GM23248 (cell line): ENCODE measurements at regions not wholly inside any gene's neighbourhood (a gene's known extent, or its start where the extent isn't known, plus 50 kb on each side); places are given as distances from the start of the nearest gene placed in this dataset.

Experiments used
- DNase-seq: peaks from one replicate; pipeline ENCODE4 v3.0.0-alpha.2; 2015
- H2AFZ ChIP-seq: fragments of 200-600 bp; sonication (generic); 2 replicates; pipeline ENCODE4 v1.6.1; 2016; ENCODE audit warnings: antibody characterized with exemption
- H3F3A ChIP-seq: fragments of 200-600 bp; sonication (generic); 2 replicates; pipeline ENCODE4 v1.6.1; 2016; ENCODE audit warnings: mild to moderate bottlenecking, antibody characterized with exemption, mixed run types; ENCODE audit not compliant: insufficient read depth
- H3K27ac ChIP-seq: fragments of 200-600 bp; sonication (generic); 2 replicates; pipeline ENCODE4 v1.5.1; 2016; ENCODE audit warnings: mild to moderate bottlenecking
- H3K27me3 ChIP-seq: fragments of 200-600 bp; sonication (generic); replicated peaks from 2 replicates; pipeline ENCODE4 v1.6.1; 2016; ENCODE audit warnings: mild to moderate bottlenecking; ENCODE audit not compliant: insufficient read depth
- H3K36me3 ChIP-seq: fragments of 200-600 bp; sonication (generic); 2 replicates; pipeline ENCODE4 v1.6.1; 2016; ENCODE audit warnings: low read depth, mild to moderate bottlenecking
- H3K4me1 ChIP-seq: fragments of 200-600 bp; sonication (generic); 2 replicates; pipeline ENCODE4 v1.6.1; 2016; ENCODE audit warnings: mild to moderate bottlenecking; ENCODE audit not compliant: insufficient read depth
- H3K4me2 ChIP-seq: fragments of 200-600 bp; sonication (generic); one replicate; pipeline ENCODE4 v1.6.1; 2016; ENCODE audit warnings: mild to moderate bottlenecking; ENCODE audit not compliant: unreplicated experiment
- H3K4me3 ChIP-seq: fragments of 200-600 bp; sonication (generic); 2 replicates; pipeline ENCODE4 v1.5.1; 2016; ENCODE audit warnings: mild to moderate bottlenecking
- H3K79me2 ChIP-seq: fragments of 200-600 bp; sonication (generic); 2 replicates; pipeline ENCODE4 v1.6.1; 2016; ENCODE audit warnings: mild to moderate bottlenecking; ENCODE audit not compliant: insufficient read depth
- H3K9ac ChIP-seq: fragments of 200-600 bp; sonication (generic); 2 replicates; pipeline ENCODE4 v1.6.1; 2016; ENCODE audit warnings: mild to moderate bottlenecking
- H3K9me2 ChIP-seq: fragments of 200-600 bp; sonication (generic); 2 replicates; pipeline ENCODE4 v1.6.1; 2016; ENCODE audit warnings: mixed run types, mild to moderate bottlenecking, moderate library complexity; ENCODE audit not compliant: insufficient read depth
- H3K9me3 ChIP-seq: fragments of 200-600 bp; sonication (generic); one replicate; pipeline ENCODE4 v1.6.1; 2017; ENCODE audit warnings: low read depth
- H4K20me1 ChIP-seq: fragments of 200-600 bp; sonication (generic); 2 replicates; pipeline ENCODE4 v1.6.0; 2016; ENCODE audit not compliant: insufficient read depth
- EZH2 ChIP-seq: fragments of 200-600 bp; sonication (generic); IDR thresholded peaks from 2 replicates; pipeline ENCODE4 v1.6.1; 2018; ENCODE audit warnings: antibody characterized with exemption, mild to moderate bottlenecking; ENCODE audit not compliant: insufficient read depth, poor library complexity, severe bottlenecking
- EZH2phosphoT487 ChIP-seq: fragments of 200-600 bp; sonication (generic); IDR thresholded peaks from 2 replicates; pipeline ENCODE4 v1.6.1; 2018; ENCODE audit warnings: antibody characterized with exemption, moderate library complexity, mild to moderate bottlenecking, low read depth; ENCODE audit not compliant: insufficient read depth
- WGBS, 2 experiments: methylation state at CpG; one replicate each; pipeline ENCODE4 v1.1.6; 2015 to 2017; ENCODE audit warnings: low lambda C conversion rate in 2 of 2, low coverage in 1 of 2; ENCODE audit errors: missing lambda C conversion rate in 2 of 2; 5-methylcytosine and 5-hydroxymethylcytosine counted together
- in situ Hi-C: fragments of 300-500 bp; cut with MboI; formaldehyde crosslinking; loops from 2 replicates; pipeline ENCODE4 v1.15.0; 2020

GRCh38 chr2:16082276-16082675 lies 141.9 kb downstream of the MYCN start:
- in situ Hi-C loops, result no loop called here
- TF ChIP-seq EZH2 (no peak), EZH2phosphoT487 (no peak)
- Histone ChIP-seq H3K4me3 (no peak overlapping the region), H4K20me1 (no peaks in the 10 kb centered on the region), H3K79me2 (no peaks in the 10 kb centered on the region), H3K9me3 (no peaks in the 10 kb centered on the region), H3K27ac (no peak overlapping the region), H2AFZ (no peak overlapping the region), H3K4me1 (no peaks in the 10 kb centered on the region), H3K4me2 (no peak overlapping the region), H3K36me3 (no peaks in the 10 kb centered on the region), H3K9me2 (no peaks in the 10 kb centered on the region), H3F3A (no peaks in the 10 kb centered on the region), H3K27me3 (no peaks in the 10 kb centered on the region), H3K9ac (no peak overlapping the region)
- no peak for DNase-seq
- WGBS, 2 experiments, result 5 to 30% methylated on average over 1 of the region's 1 CpG

GRCh38 chr2:16081316-16082200 lies 141.2 kb downstream of the MYCN start:
- Histone ChIP-seq H3K27me3 (no peaks in the 10 kb centered on the region), H3K36me3 (no peaks in the 10 kb centered on the region), H4K20me1 (no peaks in the 10 kb centered on the region), H3F3A (no peaks in the 10 kb centered on the region), H2AFZ (no peak overlapping the region), H3K9ac (no peak overlapping the region), H3K4me3 (no peak overlapping the region), H3K4me2 (no peak overlapping the region), H3K9me3 (no peaks in the 10 kb centered on the region), H3K4me1 (no peaks in the 10 kb centered on the region), H3K79me2 (no peaks in the 10 kb centered on the region), H3K27ac (no peak overlapping the region), H3K9me2 (no peaks in the 10 kb centered on the region)
- in situ Hi-C loops, result no loop called here
- TF ChIP-seq EZH2 (no peak), EZH2phosphoT487 (no peak)
- 24 to 28% methylated on average over 7 of the region's 7 CpGs for WGBS, 2 experiments
- DNase-seq, result no peak

GRCh38 chr2:16080516-16080915 lies 140.2 kb downstream of the MYCN start:
- Histone ChIP-seq H3K36me3 (no peaks in the 10 kb centered on the region), H3K4me3 (no peak overlapping the region), H3K27me3 (no peaks in the 10 kb centered on the region), H3K4me2 (no peak overlapping the region), H4K20me1 (no peaks in the 10 kb centered on the region), H3K9ac (no peak overlapping the region), H3F3A (no peaks in the 10 kb centered on the region), H2AFZ (no peak overlapping the region), H3K9me2 (no peaks in the 10 kb centered on the region), H3K9me3 (no peaks in the 10 kb centered on the region), H3K27ac (no peak overlapping the region), H3K79me2 (no peaks in the 10 kb centered on the region), H3K4me1 (no peaks in the 10 kb centered on the region)
- 44 to 52% methylated on average over 1 of the region's 1 CpG for WGBS, 2 experiments
- TF ChIP-seq EZH2, result no peak
- no peak for TF ChIP-seq EZH2phosphoT487
- no peak for DNase-seq
- in situ Hi-C loops, result no loop called here

- Histone ChIP-seq H3K79me2 (no peaks in the 10 kb centered on the region), H3F3A (no peaks in the 10 kb centered on the region), H4K20me1 (no peaks in the 10 kb centered on the region), H3K27ac (no peak overlapping the region), H3K4me2 (no peak overlapping the region), H3K4me3 (no peak overlapping the region), H3K9ac (no peak overlapping the region), H3K27me3 (no peaks in the 10 kb centered on the region), H3K36me3 (no peaks in the 10 kb centered on the region), H3K4me1 (no peaks in the 10 kb centered on the region), H3K9me3 (no peaks in the 10 kb centered on the region), H3K9me2 (no peaks in the 10 kb centered on the region), H2AFZ (no peak overlapping the region)
- in situ Hi-C loops, result no loop called here
- TF ChIP-seq EZH2 (no peak), EZH2phosphoT487 (no peak)
- 1 to 2% methylated on average over 4 of the region's 4 CpGs for WGBS, 2 experiments
- DNase-seq, result no peak
Observed at GRCh38 chr2:16080071-16080470, 139.7 kb downstream of the MYCN start.
